ENCODE measurements at regions not wholly inside any gene's neighbourhood (a gene's known extent, or its start where the extent isn't known, plus 50 kb on each side); places are given as distances from the start of the nearest gene placed in this dataset.

GRCh38 chr17:20924306-20924705 is 118.5 kb downstream of the USP22 start:
- TF ChIP-seq CTCF (conservative IDR thresholded peaks at IDR 0.05) (no peak), EZH2 (IDR thresholded peaks at IDR 0.05; ENCODE audit: low read depth) (no peak)
